HG03432 (cell line): ENCODE measurements at regions not wholly inside any gene's neighbourhood (a gene's known extent, or its start where the extent isn't known, plus 50 kb on each side); places are given as distances from the start of the nearest gene placed in this dataset.
"Not testable (repeated sequence)": the region's sequence is repeated elsewhere in the genome, so short reads cannot be mapped to it uniquely, and the experiment has no call there.

Experiments
- ATAC-seq: cut with Tn5 transposase; IDR thresholded peaks from one replicate; pipeline ENCODE4 v1.9.1; 2021; ENCODE audit warnings: mild to moderate bottlenecking, moderate library complexity; ENCODE audit not compliant: unreplicated experiment

DNA sequence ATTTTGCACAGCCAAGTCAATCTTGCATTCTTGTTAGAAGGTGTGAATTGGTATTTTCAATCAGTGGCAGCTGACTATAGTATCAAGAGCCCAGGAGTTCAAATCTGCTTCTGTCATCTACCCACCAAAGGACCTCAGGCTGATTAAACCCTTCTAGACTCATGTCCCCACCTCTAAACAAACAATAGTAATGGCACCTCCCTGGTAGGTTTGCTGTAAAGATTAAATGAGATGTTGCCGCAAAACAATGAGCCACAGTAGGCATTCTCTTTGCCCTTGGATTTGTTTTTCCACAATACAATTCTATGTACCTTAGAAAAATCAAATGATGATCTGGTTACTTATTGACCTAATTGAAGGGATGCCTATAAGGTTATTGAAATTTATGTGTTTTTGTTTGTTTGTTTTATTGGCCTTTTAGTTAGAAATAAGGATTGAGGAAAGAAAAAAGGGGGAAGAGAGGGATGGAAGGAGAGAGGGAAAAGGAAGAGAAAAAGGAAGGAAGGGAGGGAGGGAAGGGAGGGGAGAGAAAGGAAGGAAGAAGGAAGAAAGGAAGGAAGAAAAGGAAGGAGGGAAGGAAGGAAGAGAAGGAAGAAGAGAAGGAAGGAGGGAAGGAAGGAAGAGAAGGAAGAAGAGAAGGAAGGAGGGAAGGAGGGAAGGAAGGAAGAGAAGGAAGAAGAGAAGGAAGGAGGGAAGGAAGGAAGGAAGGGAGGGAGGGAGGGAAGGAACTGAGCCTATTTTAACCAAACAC is 110.7 kb downstream of the ETS2 start:
- ATAC-seq, result no peak

DNA sequence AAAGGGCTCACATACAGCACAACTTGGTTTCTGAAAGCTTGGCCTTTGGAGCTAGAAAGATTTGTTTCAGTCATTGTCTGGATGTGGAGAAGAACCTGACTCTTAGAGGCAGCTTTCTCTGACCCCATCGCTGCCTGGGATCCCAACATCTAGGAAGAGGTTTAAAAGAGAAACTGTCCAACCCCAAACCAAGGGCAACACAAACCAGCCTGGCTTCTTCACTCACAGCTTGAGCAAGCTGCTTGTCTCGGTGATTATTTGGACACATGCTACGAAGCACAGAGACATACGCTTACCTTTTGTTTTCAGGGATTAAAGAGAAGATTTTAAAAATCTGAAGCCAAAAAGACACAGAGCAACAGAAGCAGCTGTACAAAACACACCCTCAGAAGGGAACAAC is 109.8 kb downstream of the ETS2 start:
- ATAC-seq, result no peak

DNA sequence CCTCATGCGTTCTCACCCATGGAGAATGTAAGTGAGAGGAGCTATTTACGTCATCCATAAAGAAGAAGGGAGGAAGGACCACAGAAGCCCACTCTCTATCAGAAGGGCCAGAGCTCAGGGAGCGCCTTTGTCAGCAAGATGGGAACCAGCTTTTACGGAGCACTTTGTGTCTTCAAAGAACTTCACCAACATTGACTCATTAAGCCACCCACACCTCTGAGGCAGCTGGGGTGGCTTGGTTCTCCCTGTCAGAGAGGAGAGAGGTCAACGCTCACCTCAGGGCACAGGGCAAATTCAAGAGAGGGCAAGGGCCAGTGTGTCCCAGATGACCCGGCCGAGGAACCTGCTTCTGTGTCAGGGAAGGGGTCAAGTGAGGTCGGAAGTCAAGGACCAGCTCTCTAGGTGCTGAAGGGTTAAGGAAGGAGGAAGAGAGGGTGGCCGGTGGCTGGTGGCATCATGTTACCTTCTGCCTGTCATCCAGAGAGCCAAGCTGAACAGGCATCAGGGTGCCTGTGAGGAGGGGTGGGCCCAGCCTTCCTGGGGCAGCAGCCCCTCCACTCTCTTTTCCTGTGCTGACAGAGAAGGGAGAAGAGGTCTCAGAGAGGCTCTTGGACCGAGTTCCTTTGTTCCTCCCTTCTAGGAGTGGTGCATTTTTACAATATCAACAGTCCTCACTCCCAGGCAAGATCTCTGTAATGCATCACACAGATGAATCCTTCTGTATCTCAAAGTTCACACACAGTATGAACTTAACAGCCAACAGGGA is 109.0 kb downstream of the ETS2 start:
- ATAC-seq, result no peak

DNA sequence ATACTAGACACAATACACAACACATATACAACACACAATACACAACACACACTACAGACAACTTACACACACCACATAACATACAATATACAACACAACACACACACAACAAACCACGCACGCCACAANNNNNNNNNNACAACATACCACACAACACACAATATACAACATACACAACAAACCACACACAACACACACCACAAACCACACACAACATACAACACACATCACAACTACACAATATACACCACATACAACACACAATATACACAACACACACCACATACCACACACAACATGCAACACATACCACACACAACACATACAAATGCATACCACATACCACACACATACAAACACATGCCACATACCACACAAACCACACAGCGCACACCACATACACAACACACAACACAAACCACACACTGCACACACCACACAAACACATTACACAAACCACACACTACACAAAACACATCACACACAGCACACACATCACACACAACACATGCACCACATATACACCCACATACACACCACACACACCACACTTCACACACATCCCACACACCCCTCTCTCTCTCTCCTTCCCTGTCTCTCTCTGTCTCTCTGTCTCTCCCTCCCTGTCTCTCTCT is 108.3 kb downstream of the ETS2 start:
- ATAC-seq, result no peak

DNA sequence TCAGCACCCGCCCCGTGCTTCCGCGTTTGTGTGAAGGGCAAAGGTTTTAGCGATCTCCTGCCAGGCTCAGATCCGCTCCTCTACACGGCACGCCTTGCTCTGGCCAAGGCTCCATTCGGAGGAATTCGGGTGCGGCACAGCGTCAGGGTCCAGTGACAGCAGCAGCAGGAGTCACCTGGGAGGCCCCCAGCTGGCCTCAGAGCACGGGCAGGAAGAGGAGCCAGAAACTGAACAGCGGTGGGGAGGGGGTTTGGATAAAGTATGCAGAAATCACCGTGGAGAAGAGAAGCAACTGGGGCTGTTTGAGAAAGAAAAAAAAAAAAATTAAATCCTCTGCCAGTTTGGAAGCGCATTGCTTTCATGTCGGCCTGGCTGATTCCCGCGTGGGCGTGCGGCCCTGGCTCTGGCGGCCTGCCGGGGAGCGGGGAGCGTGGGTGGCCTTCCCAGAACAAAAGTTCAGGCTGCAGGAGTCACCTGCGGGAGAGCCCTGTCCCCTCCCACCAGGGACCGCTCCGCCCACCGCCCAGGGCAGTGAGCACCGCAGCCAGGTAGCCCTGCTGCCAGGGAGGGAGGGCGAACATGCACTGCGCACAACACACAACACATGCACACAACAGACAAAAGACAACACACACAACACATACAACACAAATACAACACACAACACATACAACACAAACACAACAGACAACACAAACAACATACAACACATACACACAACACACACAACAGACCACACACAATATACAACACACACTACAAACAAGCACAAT is 107.6 kb downstream of the ETS2 start:
- no peak for ATAC-seq

DNA sequence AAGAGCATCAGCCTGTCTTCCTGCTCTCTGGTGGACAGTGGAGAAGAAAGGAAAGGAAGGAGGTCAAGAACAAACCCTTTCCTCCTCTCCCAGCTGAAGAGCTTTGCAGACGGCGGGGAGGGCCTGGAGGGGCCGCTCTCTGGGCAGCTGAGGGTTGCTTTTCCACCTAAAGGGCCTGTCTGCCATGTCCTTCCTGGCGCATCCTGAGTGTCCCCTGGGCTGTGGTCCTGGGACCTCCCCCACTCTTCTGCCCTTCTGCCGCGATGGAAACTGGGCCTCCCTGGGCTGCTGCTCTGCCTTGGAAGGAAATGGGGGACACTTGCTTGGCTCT is 107.0 kb downstream of the ETS2 start:
- no peak for ATAC-seq

DNA sequence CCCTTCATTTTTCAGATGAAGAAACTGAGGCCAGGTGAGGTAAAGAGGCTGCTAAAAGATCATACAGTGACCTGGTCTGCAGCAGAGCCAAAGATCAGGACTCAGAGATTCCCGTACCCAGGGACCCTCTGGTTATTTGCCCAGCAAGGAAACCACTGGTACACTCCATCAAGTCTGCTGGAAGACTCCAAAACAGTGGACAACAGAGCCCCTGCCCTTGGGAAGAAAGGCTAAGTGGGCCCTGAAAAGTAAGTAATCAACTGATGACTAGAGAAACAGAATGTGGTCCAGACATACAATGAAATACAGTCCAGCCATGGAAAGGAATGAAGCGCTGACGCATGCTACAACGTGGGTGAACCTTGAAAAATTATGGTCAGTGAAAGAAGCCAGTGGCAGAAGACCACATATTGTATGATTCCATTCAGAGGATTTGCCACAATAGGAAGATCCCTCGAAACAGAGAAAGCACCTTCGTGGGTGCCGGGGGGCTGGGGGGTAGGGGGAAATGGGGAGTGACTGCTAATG is 106.4 kb downstream of the ETS2 start:
- ATAC-seq, result no peak

DNA sequence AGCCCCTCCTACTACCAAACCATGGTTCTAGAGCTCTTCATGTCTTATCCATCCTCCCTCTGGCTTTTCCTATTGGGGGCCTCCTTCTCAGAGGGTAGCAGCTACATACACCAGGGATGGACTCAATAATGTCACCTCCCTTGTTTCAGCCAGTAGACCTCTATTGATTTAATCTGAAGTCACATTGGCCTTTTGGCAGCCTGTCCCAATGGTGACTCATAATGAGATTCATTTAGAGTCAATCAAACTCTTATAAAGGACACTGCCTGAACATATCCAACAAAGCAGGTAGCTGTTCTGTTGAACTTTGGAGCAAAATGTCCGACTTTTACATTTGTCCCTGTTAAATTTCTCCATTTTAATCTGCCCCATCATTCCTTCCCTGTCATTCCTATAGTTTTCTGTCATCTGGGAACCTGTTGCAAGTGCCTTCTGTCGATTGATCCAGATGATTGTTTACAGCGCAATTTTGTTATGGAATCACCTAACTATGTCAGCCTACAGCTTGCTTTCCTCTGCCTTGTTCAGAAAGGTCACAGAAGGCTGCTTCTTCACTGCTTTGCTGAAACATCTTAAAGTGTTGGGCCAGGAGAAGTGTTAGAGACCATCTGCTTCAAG is 105.9 kb downstream of the ETS2 start:
- no peak for ATAC-seq

DNA sequence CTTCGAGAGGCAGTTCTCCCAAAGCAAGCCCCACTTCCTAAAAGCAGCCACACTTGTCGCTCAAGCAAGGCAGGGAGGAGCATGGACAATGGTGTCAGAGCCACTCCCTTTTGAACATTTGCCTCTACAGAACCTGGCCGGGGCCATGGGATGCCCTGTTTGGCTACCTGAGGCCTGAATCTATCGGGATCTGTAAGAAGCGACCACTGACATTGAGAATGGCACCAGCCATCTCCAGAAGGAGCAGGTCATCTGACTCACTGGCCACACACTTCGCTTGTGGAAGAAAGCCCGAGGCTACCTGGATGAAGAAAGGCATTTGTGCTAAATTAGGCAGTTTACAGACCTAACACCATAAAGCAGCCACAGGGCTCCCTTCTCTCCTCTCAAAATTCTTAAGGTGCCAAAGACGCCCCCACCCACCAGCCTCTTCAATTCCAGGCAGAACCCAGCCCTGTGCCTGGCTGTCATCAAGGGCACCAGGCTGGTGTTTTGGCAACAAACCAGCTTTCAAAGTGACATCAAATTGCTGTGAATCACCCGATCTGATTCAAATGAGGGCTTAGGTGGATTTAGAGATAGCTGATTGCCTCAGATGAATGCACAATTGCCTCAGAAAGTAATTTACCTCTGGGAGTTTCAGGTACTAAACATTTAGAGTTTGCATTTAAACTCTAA is 104.8 kb downstream of the ETS2 start:
- no peak for ATAC-seq

DNA sequence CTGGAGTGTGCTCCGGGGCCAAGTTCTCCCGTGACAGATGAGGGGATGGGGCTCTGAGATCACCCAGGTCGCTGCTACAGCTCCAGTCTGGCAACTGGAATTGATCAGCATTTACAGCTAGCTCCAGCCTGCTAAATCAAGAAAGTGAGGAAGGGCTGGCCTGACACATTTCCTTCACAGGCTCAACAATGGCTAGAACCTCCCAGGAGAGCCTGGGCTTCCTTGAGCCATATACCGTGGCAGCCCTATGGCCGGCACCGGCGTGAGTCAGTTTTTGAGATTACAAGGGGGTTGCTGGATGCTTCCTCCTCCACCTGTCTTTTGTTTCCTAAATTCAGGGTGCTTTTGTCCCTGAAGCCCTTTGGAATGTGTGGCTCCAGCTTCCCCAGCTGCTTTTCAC is 104.2 kb downstream of the ETS2 start:
- no peak for ATAC-seq

DNA sequence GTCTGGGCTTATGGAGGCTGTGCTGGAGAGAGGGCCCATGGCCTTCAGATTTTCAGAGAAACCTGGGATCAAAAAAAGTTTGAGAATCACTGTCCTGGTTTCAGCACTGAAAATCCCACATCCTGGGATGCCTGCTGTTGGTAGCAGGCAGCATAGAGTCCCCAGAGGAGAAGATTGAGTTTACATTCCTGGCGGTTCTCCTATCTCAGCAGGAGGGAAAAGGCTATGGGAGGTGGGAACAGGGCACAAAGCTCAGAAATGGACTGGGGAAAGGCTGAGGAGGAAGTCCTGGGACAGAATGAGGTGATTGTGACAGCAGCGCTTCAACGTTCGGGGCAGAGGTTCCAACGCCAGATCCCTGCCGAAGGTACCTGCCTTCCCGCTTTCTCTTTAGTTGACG is 103.4 kb downstream of the ETS2 start:
- ATAC-seq, result no peak

DNA sequence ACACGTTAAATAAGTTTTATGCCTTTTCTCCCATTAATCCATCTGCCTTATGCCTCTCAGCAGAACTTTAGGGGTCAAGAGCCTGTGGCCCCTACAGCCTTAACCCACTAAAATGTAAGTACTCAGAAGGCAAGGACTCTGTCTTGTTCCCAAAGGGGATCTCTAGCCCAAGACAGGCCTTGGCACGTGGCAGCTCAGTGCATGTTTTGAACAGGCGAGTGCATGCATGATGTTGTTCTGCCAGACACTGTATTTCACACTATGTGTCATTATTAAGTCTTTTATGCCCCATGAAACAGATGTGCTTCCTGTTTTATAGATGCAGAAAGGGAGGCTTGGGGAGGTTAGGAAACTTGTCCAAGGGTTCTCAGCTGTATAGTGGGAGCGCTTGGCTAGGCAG is 102.8 kb downstream of the ETS2 start:
- no peak for ATAC-seq

DNA sequence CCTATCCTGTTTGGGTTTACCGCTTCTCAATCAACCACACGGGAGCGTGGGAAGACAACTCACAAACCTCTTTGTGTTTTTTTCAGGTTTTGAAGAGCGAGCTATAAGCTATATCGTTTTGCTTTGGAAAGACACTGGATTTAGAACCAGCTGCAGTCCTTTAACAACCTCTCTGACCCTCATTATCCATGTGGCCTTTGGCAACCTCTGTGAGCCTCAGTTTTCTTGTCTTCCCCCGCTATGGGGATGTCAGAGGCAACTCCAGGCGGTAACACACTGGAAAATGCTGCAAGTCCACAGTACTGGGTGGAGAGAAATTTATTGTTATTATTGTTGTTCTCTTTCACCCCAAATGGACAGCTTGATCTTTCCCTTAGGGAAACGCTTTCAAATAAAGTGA is 100.0 kb downstream of the ETS2 start:
- no peak for ATAC-seq

DNA sequence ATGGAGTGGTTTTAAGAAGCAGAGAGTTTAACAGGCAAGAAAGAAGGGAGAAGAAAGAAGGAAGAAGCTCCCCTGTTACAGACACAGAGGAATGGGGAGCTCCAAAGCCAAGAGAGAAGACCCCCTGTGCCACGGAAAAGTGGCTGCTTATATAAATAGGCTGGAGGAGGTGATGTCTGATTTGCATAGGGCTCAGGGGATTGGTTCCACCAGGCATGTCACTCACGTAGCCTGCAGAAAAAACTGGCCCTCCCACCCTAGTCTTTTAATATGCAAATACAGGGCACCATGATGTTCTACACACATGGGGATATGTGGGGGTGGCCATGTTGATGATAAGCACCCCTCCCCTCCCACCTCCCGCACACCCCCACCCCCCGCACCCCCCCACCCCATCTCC is 99.6 kb downstream of the ETS2 start:
- ATAC-seq, result no peak

DNA sequence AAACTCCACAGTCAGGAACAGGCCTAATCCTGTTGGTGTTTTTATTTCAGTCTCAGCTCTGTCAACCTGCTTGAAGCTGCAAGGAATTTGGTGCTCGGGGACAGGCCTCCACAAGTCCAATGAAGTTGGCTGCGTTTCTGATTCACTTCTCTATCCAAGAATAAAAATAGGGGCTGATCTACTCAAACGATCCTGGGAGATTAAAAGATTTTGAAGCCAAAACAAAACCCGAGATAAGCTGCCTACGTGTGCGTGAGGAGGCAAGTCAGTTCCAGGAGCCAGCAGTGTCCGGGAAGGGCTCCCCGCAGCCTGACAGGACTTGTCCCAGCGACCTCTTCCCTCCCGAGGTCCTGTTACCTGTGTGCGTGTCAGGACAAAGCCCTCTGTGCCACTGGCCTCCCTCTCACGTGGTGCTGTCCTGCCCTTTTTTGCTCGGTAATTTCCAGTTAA is 98.0 kb downstream of the ETS2 start:
- no peak for ATAC-seq

DNA sequence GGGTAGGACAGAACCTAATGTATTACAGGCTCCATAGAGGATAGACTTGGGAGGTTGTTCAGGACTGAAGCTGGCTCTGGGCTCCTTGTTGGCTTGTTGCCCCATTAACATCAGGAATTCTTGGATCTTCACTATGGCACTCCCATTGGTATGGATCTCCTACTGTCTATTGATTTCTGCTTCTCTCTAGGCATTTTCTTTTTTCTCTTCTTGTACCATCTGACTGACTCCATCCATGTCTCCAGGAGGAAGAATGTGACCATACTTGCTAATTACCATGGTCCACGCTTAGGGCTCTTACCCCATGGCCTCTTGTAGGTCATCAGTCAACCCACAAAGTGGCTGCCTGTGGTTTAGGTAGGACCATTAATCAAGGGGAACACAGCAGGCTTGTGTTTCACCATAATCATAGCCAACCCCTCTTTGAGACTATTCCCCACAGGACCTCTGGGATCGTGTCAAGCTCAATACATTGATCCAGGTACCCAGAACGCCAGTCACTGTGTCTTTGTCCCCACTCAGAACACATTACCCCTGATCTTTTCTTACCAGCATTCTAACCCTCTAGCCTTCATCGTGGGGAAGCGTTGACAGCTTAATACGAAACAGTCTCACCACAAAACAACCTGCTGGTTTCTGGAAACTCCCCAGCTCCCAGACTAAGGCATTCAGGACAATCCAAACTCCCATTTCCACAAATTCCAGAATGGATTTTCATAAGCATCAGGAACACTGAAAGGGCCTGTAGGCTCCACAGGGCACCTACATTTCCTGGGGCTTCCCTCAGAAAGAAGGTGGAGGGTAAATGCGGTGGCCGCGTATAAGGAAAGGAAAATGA is 97.1 kb downstream of the ETS2 start:
- ATAC-seq, result no peak

DNA sequence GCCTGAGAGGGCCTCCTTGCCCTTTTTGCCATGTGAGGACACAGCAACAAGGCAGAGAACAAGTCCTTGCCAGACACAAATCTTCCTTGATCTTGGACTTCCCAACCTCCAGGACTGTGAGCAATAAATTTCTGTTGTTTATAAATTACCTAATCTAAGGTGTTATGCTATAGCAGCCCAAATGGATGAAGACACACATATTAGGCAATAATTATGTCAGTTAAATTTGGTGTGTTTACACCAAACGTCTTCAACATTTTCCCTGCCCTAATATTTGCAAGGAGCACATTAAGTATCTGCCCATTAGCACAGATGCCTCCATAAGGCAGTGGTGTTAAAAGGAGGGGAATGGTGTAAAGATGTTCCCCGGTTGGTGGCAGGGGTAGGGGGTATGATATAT is 94.8 kb downstream of the ETS2 start:
- ATAC-seq, result no peak

DNA sequence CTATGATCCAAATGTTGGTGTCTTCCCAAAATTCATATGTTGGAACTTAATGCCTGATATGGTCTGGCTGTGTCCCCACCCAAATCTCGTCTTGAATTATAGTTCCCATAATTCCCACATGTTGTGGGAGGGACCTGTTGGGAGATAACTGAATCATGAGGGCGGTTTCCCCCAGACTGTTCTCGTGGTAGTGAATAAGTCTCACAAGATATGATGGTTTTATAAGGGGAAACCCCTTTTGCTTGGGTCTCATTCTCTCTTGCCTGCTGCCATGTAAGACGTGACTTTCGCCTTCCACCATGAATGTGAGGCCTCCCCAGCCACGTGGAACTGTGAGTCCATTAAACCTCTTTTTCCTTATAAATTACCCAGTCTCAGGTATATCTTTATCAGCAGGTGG is 94.3 kb downstream of the ETS2 start:
- not testable (repeated sequence) for ATAC-seq

DNA sequence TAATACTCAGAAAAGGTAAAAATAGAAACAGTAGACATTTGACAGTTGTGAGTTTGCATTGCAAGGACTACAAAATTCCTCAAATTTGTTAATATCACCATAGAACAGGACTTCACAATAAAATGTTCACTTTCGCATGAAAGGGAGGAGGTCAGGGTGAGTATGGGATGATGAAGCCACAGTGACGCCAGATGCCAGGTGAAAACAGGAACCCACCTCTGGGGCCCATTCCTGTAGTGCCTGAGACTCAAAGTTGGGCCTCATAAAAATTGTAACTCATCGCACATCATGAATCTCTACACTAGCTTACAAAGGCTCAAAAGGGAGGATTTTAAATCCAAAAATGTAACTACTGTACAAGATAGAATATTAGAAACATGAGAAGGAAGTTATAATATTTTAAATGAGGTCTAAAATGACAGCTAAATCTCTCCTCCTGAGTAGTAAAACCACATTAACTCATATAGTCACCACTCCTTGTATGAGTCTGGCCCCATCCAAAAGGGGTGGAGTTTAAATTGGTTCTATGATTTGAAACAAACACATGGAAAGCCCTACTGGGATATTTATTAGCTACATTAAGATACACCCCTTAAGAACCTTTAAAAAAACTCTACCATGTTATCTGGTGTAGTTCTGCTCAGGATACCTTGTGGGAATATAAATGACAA is 93.7 kb downstream of the ETS2 start:
- no peak for ATAC-seq
